ENCODE measurements at regions not wholly inside any gene's neighbourhood (a gene's known extent, or its start where the extent isn't known, plus 50 kb on each side); places are given as distances from the start of the nearest gene placed in this dataset.
"Not testable (repeated sequence)": the region's sequence is repeated elsewhere in the genome, so short reads cannot be mapped to it uniquely, and the experiment has no call there.

DNA sequence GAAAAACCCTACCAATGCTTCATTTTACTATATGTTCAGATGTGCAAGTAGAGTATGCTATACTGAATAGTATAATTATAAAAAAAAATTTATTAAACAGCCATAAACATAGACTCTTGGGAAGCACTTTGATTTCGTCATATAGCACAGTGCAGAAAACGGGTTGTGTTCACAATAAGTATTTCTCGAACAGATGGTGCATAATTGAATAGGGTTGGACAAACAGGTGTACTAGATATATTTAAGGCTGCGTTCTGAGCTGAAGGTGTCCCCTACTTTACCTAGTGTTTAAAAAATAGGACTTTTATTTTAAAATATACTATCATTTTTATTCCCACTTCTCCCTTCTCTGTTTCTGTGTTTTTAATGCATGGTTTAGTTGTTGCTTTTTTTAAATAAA is 841.5 kb downstream of the ANKRD7 start:
- no peaks in the 10 kb centered on the region for H3K4me1 Mint-ChIP-seq (ENCODE audit: unreplicated experiment)
- no peak overlapping the region for H3K4me3 Mint-ChIP-seq (ENCODE audit: unreplicated experiment)
- no peaks in the 10 kb centered on the region for H3K36me3 Mint-ChIP-seq (ENCODE audit: unreplicated experiment)
- H3K27ac Mint-ChIP-seq (ENCODE audit: unreplicated experiment) = no peak overlapping the region
- DNase-seq (ENCODE audit: extremely low spot score, unreplicated experiment) = no peak
- H3K9me3 Mint-ChIP-seq (ENCODE audit: unreplicated experiment) = peaks cover under 1% of the 10 kb centered on the region
- TF ChIP-seq, protein P1, sequence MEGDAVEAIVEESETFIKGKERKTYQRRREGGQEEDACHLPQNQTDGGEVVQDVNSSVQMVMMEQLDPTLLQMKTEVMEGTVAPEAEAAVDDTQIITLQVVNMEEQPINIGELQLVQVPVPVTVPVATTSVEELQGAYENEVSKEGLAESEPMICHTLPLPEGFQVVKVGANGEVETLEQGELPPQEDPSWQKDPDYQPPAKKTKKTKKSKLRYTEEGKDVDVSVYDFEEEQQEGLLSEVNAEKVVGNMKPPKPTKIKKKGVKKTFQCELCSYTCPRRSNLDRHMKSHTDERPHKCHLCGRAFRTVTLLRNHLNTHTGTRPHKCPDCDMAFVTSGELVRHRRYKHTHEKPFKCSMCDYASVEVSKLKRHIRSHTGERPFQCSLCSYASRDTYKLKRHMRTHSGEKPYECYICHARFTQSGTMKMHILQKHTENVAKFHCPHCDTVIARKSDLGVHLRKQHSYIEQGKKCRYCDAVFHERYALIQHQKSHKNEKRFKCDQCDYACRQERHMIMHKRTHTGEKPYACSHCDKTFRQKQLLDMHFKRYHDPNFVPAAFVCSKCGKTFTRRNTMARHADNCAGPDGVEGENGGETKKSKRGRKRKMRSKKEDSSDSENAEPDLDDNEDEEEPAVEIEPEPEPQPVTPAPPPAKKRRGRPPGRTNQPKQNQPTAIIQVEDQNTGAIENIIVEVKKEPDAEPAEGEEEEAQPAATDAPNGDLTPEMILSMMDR (IDR thresholded peaks at IDR 0.05) = no peak
- H3K27me3 Mint-ChIP-seq (ENCODE audit: unreplicated experiment) = no peaks in the 10 kb centered on the region

DNA sequence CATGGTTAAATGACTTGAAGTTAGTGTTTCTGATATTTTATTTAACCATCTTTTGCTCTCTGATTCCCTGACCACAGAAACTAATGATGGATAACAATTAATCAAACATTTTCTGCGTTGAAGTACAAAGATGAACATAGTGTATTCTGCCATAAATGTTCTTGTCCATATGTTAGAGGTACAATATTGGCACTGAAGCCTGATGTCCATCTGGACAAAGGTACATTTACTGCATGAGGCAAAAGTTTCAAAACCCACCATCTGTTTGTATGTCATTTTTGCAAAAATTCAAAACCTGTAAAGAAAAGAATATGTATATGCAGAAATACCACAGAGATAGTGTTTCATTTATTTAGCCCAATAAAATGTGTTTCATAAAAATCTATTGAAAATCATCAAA is 861.5 kb downstream of the ANKRD7 start:
- H3K9me3 Mint-ChIP-seq (ENCODE audit: unreplicated experiment) = no peaks in the 10 kb centered on the region
- no peak overlapping the region for H3K4me3 Mint-ChIP-seq (ENCODE audit: unreplicated experiment)
- no peaks in the 10 kb centered on the region for H3K36me3 Mint-ChIP-seq (ENCODE audit: unreplicated experiment)
- TF ChIP-seq, protein P1 (IDR thresholded peaks at IDR 0.05) = no peak
- H3K4me1 Mint-ChIP-seq (ENCODE audit: unreplicated experiment) = no peaks in the 10 kb centered on the region
- no peak for DNase-seq (ENCODE audit: extremely low spot score, unreplicated experiment)
- no peaks in the 10 kb centered on the region for H3K27me3 Mint-ChIP-seq (ENCODE audit: unreplicated experiment)
- no peak overlapping the region for H3K27ac Mint-ChIP-seq (ENCODE audit: unreplicated experiment)

DNA sequence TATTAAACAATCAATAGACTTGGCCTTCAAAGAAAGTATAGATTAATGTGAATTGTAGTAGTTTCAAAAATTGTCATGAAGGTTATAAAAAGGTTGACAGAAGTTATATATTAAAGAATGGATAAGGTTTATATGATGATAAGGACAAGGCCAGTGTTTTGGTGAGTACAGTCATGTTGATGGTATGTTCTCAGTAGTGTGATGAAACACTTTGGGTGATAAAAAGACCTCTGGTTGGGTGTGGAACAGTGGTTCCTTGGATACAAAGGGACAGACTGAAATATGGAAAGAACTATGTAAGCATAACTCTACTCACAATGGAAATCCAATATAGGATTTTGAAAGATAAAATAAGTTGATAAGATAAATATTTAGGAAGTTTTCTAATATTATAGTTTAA is 866.3 kb downstream of the ANKRD7 start:
- TF ChIP-seq, protein P1 (IDR thresholded peaks at IDR 0.05) = no peak
- H3K27ac Mint-ChIP-seq (ENCODE audit: unreplicated experiment) = no peak overlapping the region
- DNase-seq (ENCODE audit: extremely low spot score, unreplicated experiment) = no peak

DNA sequence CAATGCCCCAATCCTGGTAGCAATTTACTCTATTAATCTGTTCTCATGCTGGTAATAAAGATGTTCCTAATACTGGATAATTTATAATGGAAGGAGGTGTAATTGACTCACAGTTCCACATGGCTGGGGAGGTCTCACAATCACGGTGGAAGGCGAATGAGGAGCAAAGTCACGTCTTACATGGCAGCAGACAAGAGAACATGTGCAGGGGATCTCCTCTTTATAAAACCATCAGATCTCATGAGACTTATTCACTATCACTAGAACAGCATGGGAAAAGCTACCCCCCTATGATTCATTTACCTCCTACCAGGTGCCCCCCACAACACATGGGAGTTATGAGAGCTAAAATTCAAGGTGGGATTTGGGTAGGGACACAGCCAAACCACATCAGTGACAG is 872.2 kb downstream of the ANKRD7 start:
- no peaks in the 10 kb centered on the region for H3K27me3 Mint-ChIP-seq (ENCODE audit: unreplicated experiment)
- H3K9me3 Mint-ChIP-seq (ENCODE audit: unreplicated experiment) = no peaks in the 10 kb centered on the region
- no peaks in the 10 kb centered on the region for H3K4me1 Mint-ChIP-seq (ENCODE audit: unreplicated experiment)
- no peaks in the 10 kb centered on the region for H3K36me3 Mint-ChIP-seq (ENCODE audit: unreplicated experiment)
- no peak for DNase-seq (ENCODE audit: extremely low spot score, unreplicated experiment)
- no peak overlapping the region for H3K27ac Mint-ChIP-seq (ENCODE audit: unreplicated experiment)
- TF ChIP-seq, protein P1 (IDR thresholded peaks at IDR 0.05) = no peak
- no peak overlapping the region for H3K4me3 Mint-ChIP-seq (ENCODE audit: unreplicated experiment)

More for the DNA sequence above, 866.3 kb downstream of the ANKRD7 start:
- no peaks in the 10 kb centered on the region for H3K9me3 Mint-ChIP-seq (ENCODE audit: unreplicated experiment)
- H3K4me1 Mint-ChIP-seq (ENCODE audit: unreplicated experiment) = no peaks in the 10 kb centered on the region
- H3K36me3 Mint-ChIP-seq (ENCODE audit: unreplicated experiment) = no peaks in the 10 kb centered on the region
- no peak overlapping the region for H3K4me3 Mint-ChIP-seq (ENCODE audit: unreplicated experiment)
- no peaks in the 10 kb centered on the region for H3K27me3 Mint-ChIP-seq (ENCODE audit: unreplicated experiment)

DNA sequence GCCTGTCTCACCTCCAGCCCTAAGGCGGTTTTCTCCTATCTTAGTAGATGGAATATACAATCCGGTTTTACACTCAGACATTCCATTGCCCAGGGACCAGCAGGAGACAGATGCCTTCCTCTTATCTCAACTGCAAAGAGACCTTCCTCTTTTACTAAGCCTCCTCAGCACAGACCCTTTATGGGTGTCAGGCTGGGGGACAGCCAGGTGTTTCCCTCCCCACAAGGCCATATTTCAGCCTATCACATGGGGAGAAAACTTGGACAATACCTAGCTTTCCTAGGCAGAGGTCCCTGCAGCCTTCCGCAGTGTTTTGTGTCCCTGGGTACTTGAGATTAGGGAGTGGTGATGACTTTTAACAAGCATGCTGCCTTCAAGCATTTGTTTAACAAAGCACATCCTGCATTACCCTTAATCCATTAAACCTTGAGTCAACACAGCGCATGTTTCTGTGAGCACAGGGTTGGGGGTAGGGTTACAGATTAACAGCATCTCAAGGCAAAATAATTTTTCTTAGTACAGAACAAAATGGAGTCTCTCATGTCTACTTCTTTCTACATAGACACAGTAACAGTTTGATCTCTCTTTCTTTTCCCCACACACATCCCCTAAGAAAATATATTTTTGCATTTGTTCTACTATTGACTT is 876.2 kb downstream of the ANKRD7 start:
- H3K27me3 Mint-ChIP-seq (ENCODE audit: unreplicated experiment); H3K4me1 Mint-ChIP-seq (ENCODE audit: unreplicated experiment); DNase-seq (ENCODE audit: extremely low spot score, unreplicated experiment); H3K4me3 Mint-ChIP-seq (ENCODE audit: unreplicated experiment); H3K27ac Mint-ChIP-seq (ENCODE audit: unreplicated experiment); H3K36me3 Mint-ChIP-seq (ENCODE audit: unreplicated experiment); H3K9me3 Mint-ChIP-seq (ENCODE audit: unreplicated experiment): not testable (repeated sequence)

DNA sequence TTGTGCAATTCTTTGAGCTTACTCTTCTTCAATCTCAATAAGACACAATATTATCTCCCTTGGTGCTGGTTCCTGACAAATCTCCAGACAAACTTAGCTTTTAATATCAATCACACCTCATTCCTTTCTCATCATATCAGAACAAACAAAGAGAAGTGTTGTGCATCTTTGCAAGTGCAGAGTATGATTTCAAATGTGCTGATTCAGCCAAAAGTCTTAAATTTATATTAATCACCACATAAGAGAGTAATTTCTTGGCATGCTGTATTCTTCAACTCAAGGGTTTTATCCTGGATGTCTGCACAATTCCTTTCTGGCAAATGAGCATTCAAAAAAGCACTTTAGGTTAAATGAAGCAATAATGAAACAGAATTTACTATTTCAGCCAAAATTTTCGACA is 877.8 kb downstream of the ANKRD7 start:
- peaks cover 2% of the 10 kb centered on the region for H3K27me3 Mint-ChIP-seq (ENCODE audit: unreplicated experiment)

More for the DNA sequence above, 877.8 kb downstream of the ANKRD7 start:
- no peaks in the 10 kb centered on the region for H3K9me3 Mint-ChIP-seq (ENCODE audit: unreplicated experiment)
- no peak overlapping the region for H3K27ac Mint-ChIP-seq (ENCODE audit: unreplicated experiment)
- DNase-seq (ENCODE audit: extremely low spot score, unreplicated experiment) = no peak
- no peak overlapping the region for H3K4me3 Mint-ChIP-seq (ENCODE audit: unreplicated experiment)
- TF ChIP-seq, protein P1 (IDR thresholded peaks at IDR 0.05) = no peak
- H3K36me3 Mint-ChIP-seq (ENCODE audit: unreplicated experiment) = no peaks in the 10 kb centered on the region
- H3K4me1 Mint-ChIP-seq (ENCODE audit: unreplicated experiment) = no peaks in the 10 kb centered on the region
